Endothelial cell of umbilical vein (primary cell): ENCODE measurements at regions not wholly inside any gene's neighbourhood (a gene's known extent, or its start where the extent isn't known, plus 50 kb on each side); places are given as distances from the start of the nearest gene placed in this dataset.

Experiments
- BruUV-seq: library from RNA; stranded (reverse); fragments of 400-500 nt; replicated peaks from 2 replicates; lab custom pipeline; 2021; lab: Mats Ljungman, UMichigan
- CTCF ChIA-PET: fragments of 300-600, 350-600 bp; sonication (Branson Sonifier 250); formaldehyde crosslinking; loops from one replicate; lab custom pipeline; 2021; ENCODE audit warnings: antibody characterized with exemption, inconsistent platforms; lab: Charles Lee
- POLR2A ChIA-PET: fragments of 300-600, 350-600 bp; sonication (Branson Sonifier 250); formaldehyde crosslinking; loops from one replicate; lab custom pipeline; 2021; ENCODE audit warnings: antibody characterized with exemption, inconsistent platforms; lab: Charles Lee
- DNase-seq: peaks from one replicate; pipeline ENCODE4 v3.0.0-alpha.2; 2011; ENCODE audit warnings: low read depth, low spot score
- FAIRE-seq: peaks from 2 replicates; lab custom pipeline; 2011; peaks lifted over from hg19 to GRCh38; lab: Jason Lieb, UNC
- H2AFZ ChIP-seq: 2 replicates; pipeline ENCODE4 v1.6.0; 2012; ENCODE audit warnings: low read depth, low read length, control low read depth, inconsistent platforms
- H3K27ac ChIP-seq: 2 replicates; pipeline ENCODE4 v1.5.1; 2011; ENCODE audit warnings: low read depth, mild to moderate bottlenecking, control low read depth, low read length, moderate library complexity; ENCODE audit not compliant: insufficient read depth
- H3K27me3 ChIP-seq, 2 experiments: 2 replicates each; pipeline versions ENCODE4 v1.6.0 to v1.6.1; 2011; ENCODE audit warnings: low read length in 2 of 2, mixed read lengths in 1 of 2; ENCODE audit not compliant: control insufficient read depth in 2 of 2, insufficient read depth in 2 of 2
- H3K36me3 ChIP-seq, 2 experiments: 2 replicates in 1 of 2; 3 replicates in 1 of 2; pipeline ENCODE4 v1.5.1; 2011; ENCODE audit warnings: low read length in 2 of 2, mild to moderate bottlenecking in 1 of 2, moderate library complexity in 1 of 2; ENCODE audit not compliant: control insufficient read depth in 2 of 2, insufficient read depth in 2 of 2; ENCODE audit errors: extremely low read depth in 1 of 2
- H3K4me1 ChIP-seq: 3 replicates; pipeline ENCODE4 v1.5.1; 2011; ENCODE audit warnings: mild to moderate bottlenecking, low read length; ENCODE audit not compliant: control insufficient read depth, insufficient read depth; ENCODE audit errors: extremely low read depth
- H3K4me2 ChIP-seq: 2 replicates; pipeline ENCODE4 v1.6.1; 2011; ENCODE audit warnings: low read length, control low read depth, mixed read lengths; ENCODE audit not compliant: insufficient read depth
- H3K4me3 ChIP-seq, 3 experiments: fragments of 200-600 bp in 1 of 3; sonication (generic), shearing (Covaris generic) in 1 of 3; replicated peaks in 1 of 3; 2 replicates each; pipeline ENCODE4 v1.5.1; 2011 to 2016; ENCODE audit warnings: control low read depth in 3 of 3, low read length in 3 of 3, mild to moderate bottlenecking in 2 of 3, inconsistent platforms in 1 of 3, low read depth in 1 of 3, moderate library complexity in 1 of 3; ENCODE audit not compliant: insufficient read depth in 1 of 3
- H3K79me2 ChIP-seq: 2 replicates; pipeline ENCODE4 v1.6.0; 2012; ENCODE audit warnings: low read length, inconsistent platforms; ENCODE audit not compliant: control insufficient read depth, insufficient read depth
- H3K9ac ChIP-seq: replicated peaks from 2 replicates; pipeline ENCODE3; 2011; ENCODE audit warnings: low read length, control low read depth; ENCODE audit not compliant: insufficient read depth; ENCODE audit errors: extremely low read depth
- H3K9me1 ChIP-seq: replicated peaks from 3 replicates; pipeline ENCODE4 v1.6.0; 2011; ENCODE audit warnings: mild to moderate bottlenecking, low read length; ENCODE audit not compliant: control insufficient read depth, insufficient read depth; ENCODE audit errors: extremely low read depth
- H3K9me3 ChIP-seq: replicated peaks from 2 replicates; pipeline ENCODE4 v1.5.1; 2012; ENCODE audit warnings: low read length, inconsistent platforms; ENCODE audit not compliant: control insufficient read depth, insufficient read depth
- H4K20me1 ChIP-seq: replicated peaks from 2 replicates; pipeline ENCODE3; 2011; ENCODE audit warnings: mild to moderate bottlenecking, low read length; ENCODE audit not compliant: control insufficient read depth, insufficient read depth; ENCODE audit errors: extremely low read depth
- CTCF ChIP-seq, 2 donors: IDR thresholded peaks; 1 replicate in 1 of 2; 2 replicates in 1 of 2; pipeline ENCODE4 v1.5.1; 2011; ENCODE audit warnings: low read length in 2 of 2, mild to moderate bottlenecking in 2 of 2, moderate library complexity in 2 of 2, control low read depth in 1 of 2, inconsistent platforms in 1 of 2, low read depth in 1 of 2; ENCODE audit not compliant: insufficient read depth in 1 of 2; ENCODE audit errors: extremely low read depth in 1 of 2
- EZH2 ChIP-seq: IDR thresholded peaks from 2 replicates; pipeline ENCODE4 v1.6.1; 2012; ENCODE audit warnings: borderline replicate concordance, low read depth, mild to moderate bottlenecking, moderate library complexity, low read length, inconsistent platforms; ENCODE audit not compliant: severe bottlenecking
- FOS ChIP-seq: IDR thresholded peaks from 2 replicates; pipeline ENCODE4 v1.6.1; 2011; ENCODE audit warnings: mild to moderate bottlenecking, low read length, moderate library complexity, borderline replicate concordance; ENCODE audit not compliant: insufficient read depth
- GATA2 ChIP-seq: IDR thresholded peaks from 2 replicates; pipeline ENCODE4 v1.7.0; 2011; ENCODE audit warnings: low read depth, mild to moderate bottlenecking, moderate library complexity, mixed read lengths, low read length; ENCODE audit not compliant: insufficient read length, insufficient read depth
- JUN ChIP-seq: IDR thresholded peaks from 2 replicates; pipeline ENCODE4 v1.6.1; 2011; ENCODE audit warnings: borderline replicate concordance, low read depth; ENCODE audit not compliant: insufficient read length, insufficient read depth
- MAX ChIP-seq: IDR thresholded peaks from 2 replicates; pipeline ENCODE4 v1.6.1; 2011; ENCODE audit not compliant: insufficient read depth, insufficient read length
- MYC ChIP-seq: IDR thresholded peaks from one replicate; pipeline ENCODE4 v1.6.1; 2011; ENCODE audit warnings: mild to moderate bottlenecking, low read depth, low read length
- POLR2A ChIP-seq: IDR thresholded peaks from 2 replicates; pipeline ENCODE4 v1.6.1; 2012; ENCODE audit warnings: low read depth, mild to moderate bottlenecking, control low read depth, low read length
- POLR2AphosphoS5 ChIP-seq: IDR thresholded peaks from 2 replicates; pipeline ENCODE4 v1.6.1; 2012; ENCODE audit warnings: low read depth, mild to moderate bottlenecking, control low read depth, low read length, moderate library complexity; ENCODE audit not compliant: insufficient read depth
- dilution Hi-C: fragments of 300-500 bp; cut with MboI; formaldehyde crosslinking; loops from one replicate; pipeline ENCODE4 v1.15.0; 2019; ENCODE audit warnings: low sequenced_read_pairs; ENCODE audit not compliant: extremely low pct_ligation_motif_present
- intact Hi-C: fragments of 100-400 bp; cut with micrococcal nuclease; formaldehyde crosslinking; loops from one replicate; pipeline ENCODE4 v1.10.0; 2022

GRCh38 chr13:67574320-67575233 lies 344.4 kb upstream of the PCDH9 start:
- H3K9me3 ChIP-seq, result no peaks in the 10 kb centered on the region
- ChIA-PET CTCF (no interaction called here), POLR2A (no interaction called here)
- H4K20me1 ChIP-seq, result no peaks in the 10 kb centered on the region
- no TSS peak for BruUV-seq
- DNase-seq, result no peak
- intact Hi-C loops (no loop called here), dilution Hi-C loops (no loop called here)
- H2AFZ ChIP-seq, result no peak overlapping the region
- TF ChIP-seq GATA2, result no peak
- no peak for TF ChIP-seq FOS
- TF ChIP-seq CTCF (IDR thresholded peaks at IDR 0.05; ENCODE audit: extremely low read depth in 1 of 2, insufficient read depth in 1 of 2, low read depth in 1 of 2, low read length in 2 of 2), result no peak
- no peak for TF ChIP-seq POLR2AphosphoS5
- TF ChIP-seq MYC, result no peak
- no peak for TF ChIP-seq MAX
- TF ChIP-seq EZH2, result no peak
- no peak for TF ChIP-seq POLR2A
- no peak for TF ChIP-seq JUN
- no peaks in the 10 kb centered on the region for H3K79me2 ChIP-seq
- H3K4me3 ChIP-seq, result no peak overlapping the region
- H3K36me3 ChIP-seq, result no peaks in the 10 kb centered on the region
- no peaks in the 10 kb centered on the region for H3K4me1 ChIP-seq
- no peaks in the 10 kb centered on the region for H3K9me1 ChIP-seq
- H3K27me3 ChIP-seq, result no peaks in the 10 kb centered on the region
- FAIRE-seq, result no peak
- no peak overlapping the region for H3K27ac ChIP-seq
- H3K9ac ChIP-seq, result no peak overlapping the region
- no peak overlapping the region for H3K4me2 ChIP-seq
